NCI-H1694 treated with DMSO at 0.1 percent for 48 hours (cell line): ENCODE measurements at regions not wholly inside any gene's neighbourhood (a gene's known extent, or its start where the extent isn't known, plus 50 kb on each side); places are given as distances from the start of the nearest gene placed in this dataset.
A peak's percentile ranks its signal among the peaks of the same experiment; 100 is the strongest.

Experiments
- DNase-seq: peaks from one replicate; lab custom pipeline; 2025; lab: John Stamatoyannopoulos, UW

DNA sequence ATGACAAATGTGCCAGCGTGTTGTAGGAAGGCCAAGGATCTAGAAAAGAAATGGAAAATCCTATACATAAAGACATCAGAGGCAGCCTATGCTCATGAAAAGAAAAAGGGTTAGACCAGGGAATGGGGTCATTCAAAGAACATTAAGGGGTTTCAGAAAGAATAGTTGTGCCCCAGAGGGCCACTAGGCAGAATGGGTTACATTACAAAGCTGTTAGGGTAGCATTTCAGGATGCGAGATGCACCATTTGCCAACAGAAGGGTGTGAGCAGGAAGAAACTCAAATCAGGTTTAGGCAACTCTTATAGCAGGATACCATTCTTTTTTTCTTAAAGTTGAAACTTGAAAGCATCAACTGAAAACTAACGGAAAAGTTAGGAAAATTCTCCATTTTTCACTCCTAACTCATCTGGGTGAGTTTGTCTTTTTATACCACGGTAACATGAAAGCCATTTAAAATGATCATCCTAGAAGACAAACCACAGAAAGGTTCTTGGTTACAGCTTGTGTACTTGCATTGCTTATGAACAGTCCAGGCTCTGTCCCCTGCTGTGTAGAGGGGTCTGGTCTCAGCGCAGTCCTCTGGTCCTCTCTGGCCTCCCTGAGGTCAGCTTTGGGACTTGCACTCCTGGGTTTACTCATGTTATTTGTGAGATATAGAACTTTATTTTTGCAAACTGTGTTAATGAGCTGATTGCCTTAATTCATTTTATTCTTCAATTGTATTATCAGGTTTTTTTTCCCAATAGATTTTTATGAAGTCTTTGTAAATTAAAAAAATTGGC is 209.1 kb downstream of the DACT1 start:
- no peak for DNase-seq

DNA sequence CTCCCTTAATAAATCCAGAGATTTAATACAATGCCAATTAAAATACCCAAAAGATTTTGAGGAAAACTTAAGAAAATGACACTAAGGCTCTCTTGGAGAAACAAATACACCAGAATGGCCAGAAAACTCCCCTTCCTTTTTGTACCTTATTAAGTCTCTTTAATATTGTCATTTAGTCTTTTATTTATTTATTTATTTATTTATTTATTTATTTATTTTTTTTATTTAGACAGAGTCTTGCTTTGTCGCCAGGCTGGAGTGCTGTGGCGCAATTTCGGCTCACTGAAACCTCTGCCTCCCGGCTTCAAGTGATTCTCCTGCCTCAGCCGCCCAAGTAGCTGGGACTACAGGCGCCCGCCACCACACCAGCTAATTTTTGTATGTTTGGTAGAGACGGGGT is 210.6 kb downstream of the DACT1 start:
- DNase-seq, result no peak

DNA sequence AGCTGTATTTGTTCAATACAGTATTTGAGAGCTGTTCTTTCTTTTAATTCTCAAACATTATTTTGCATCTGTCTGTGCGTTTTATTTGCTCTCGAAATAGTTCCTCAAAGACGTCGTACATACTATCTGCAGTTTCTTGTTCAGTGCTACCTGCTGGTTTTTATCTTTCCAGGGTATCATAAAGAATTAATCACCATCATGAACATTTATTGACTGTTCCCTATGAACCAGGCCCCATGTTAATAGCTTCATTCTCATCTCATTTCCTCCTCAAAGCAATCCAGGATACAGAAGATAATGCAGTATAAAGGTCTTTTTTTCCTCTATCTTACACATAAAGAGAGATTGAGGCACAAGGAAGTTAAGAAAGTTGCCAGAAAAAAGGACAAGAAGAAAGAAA is 211.8 kb downstream of the DACT1 start:
- no peak for DNase-seq

DNA sequence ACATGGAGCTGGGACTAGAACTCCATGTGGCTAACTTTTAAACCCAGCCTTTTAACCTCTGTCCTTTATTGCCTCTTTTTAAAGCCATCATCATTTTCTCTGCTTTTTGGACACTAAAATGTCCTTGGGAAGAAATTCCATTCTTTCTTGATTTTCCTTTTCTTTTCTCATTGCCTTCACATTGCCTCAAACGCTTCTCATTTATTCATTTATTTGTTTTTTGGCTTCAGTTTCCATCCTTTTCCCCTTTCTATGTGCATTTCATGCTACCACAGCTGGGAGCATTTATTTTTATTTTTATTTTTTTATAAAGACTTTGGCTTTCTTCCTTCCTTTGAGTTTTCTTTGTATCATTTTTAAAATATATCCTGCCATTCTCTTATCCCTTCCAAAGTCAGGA is 212.2 kb downstream of the DACT1 start:
- DNase-seq, result no peak

DNA sequence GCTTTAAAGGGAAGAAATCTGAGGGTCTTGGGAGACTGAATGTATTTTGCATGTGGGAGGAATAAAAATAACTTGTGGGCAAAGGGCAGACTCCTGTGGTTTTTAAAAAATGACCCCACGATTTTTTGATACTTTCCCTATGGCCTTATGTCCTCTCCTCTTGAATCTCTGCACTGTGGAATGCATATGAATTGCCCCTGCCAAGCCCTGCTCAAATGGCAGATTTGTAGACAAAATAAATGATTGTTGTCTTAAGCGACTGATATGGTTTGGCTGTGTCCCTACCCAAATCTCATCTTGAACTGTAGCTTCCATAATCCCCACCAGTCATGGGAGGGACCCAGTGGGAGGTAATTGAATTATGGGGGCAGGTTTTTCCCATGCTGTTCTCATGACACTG is 223.8 kb downstream of the DACT1 start:
- no peak for DNase-seq

DNA sequence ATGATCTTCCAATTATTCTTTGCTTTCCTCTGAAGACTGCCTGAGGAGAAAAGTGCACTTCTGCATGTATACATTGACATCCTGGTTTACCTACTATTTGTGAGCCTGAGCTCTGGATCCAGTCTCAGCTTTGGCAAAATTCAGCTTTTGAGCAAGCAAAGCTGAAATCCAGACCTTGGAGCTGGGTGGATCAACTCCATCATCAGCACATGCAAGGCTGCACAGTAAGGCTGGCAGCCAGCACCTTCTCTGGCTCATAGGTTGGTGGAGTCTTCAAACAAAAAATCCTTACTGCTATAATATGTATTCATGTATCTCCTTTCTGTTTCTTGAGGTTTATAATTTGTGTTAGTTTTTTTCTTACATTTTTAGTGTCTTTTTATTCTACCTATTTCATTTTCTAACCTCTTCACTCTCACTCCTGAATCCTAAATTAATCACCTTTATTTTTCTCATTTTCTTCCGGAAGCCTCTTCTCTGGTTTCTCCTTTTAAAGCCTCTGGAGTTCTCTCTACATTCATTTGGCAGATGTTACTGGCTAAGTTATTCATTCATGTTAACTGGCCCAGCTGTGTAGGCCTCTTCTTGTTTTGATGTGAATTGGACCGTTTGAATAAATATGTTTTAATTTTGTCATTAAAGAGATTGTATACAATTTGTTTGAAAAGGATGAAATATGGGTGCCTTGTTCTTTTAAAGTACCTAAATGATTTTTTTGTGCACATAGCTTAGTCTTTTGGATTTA is 224.8 kb downstream of the DACT1 start:
- DNase-seq, result no peak

DNA sequence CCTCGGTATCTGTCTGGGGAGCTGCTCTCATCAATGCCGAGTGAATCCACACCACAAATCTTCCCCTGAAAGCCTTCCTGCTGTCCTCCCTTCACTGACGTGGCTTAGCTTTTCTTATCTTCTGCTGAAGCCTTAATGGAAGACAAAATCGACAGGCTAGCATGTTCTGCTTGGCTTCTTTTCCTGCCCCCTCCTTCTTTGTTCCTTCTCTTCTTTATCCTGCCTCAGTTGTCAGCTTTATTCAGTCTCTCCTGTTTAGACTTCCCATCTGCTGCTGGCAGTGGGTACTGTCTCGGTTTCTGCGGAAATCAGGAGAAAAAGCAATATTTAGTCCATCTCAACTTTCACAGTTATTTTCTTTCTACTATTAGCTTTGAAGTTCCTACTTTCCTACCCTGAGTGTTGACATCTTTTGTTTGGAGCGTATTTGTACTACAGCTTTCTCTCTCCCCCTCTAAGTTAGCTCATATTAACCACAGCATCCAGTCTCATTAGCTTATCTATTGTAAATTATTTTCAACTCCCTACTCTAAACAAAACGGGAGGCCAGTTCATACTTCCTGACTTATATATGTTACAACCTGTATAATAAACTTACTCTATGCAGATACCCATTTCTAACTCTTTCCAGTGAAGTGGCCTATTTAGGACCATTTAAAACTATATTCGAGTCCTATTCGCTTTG is 226.0 kb downstream of the DACT1 start:
- DNase-seq, result no peak

DNA sequence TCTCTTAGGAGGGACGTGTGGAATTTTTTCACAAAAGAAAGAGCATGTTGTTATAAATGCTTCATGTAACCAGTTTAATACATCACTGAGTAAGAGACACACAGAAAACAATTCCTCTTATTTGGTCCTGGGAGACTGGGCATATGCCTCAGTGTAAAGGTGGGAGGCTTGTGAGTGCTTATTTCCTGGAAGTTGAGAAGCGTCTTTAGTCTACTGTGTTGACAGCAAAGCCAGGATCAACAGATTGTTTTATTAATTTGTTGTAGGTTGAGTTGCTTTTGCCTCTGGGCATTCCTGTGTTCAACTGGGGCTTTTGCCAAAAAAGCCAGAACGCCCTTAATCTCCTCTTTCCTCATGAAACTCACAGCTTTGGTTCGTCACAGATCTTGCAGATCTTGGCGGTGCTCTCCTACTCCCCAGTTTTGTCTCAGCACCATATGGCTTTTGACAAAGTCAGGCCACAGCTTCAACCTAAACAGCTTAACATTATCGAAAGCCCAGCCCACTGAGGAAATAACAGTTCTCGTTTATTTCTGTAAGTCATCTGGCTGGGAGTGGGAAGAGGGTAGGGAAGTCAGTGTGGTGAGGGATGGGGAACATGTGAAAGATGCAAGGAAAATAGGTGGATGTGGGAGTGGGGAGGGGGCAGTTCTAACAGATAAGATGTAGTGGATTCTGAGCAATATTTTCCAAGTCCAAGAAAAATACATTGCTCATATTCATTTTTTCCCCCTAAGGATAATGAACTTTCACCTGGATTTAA is 227.2 kb downstream of the DACT1 start:
- DNase-seq, result peak; percentile 72

DNA sequence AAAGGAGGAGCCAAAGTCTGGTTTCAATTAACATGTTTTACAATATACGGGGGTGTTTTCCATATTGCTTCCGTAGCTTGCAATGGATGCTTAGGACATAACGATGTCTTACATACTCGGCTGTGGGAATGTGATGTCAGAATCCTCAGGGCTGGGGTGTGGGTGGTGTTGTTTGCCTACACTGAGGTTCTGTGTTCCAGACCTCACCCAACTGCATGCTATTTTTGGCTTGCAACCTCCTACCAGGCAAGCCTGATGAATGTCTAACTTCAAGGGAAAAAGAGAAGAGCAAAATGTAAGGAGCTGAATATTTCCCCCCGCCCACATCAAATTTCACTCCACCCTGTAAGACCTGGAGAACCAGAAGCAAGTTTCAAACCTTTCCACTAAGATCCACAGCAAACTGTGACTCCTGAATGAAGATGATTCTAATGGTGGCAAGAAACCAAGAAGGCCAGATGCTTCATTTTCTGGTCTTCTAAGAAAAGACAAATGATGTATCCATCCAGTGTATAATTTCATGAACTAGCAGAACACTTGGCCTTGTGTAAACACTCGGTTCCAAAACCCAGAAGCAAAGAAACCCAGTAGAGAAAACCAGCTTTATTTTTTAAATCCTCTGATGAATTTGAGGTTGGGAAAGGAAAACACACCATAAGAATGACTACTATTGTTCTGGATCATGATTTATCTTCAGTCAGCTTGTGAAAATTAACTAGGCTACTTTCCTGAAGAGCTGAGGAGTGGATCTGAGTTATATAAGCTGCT is 227.9 kb downstream of the DACT1 start:
- no peak for DNase-seq

DNA sequence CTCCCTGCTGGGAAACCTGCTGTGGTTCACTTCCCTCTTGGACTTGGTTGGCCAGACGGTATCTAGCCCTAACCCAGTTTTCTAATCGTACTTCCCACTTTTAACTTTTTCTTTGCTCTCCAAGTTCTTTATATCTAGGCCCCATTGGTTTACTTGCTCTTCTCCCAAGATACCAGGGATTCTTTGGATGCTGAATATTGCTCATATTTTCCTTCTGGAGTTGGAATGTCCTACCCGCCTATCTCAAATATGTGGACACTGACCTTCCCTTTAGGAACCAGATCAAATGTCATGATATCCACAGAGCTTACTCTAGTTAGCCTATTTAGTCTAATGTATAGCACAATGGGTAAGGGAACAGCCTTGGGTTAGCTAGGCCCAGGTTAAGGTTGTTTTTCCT is 228.6 kb downstream of the DACT1 start:
- DNase-seq, result no peak

DNA sequence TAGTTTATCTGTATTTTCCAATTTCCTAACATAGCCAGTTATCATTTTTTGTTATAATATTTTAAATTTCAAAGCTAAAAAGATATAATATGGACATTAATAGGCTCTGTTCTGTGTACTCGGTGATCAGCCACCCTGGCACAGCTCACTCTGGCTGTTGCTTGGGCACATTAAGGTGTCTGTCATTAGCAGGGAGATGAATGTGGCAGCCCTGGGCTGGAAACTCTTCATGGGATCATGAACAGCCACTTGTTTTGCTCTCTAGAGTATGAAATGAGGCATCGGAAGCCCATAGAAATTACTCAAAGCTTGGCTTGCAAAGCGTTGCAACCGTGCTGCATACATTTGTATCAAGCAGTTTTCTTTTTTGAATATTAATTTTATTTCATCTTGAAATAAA is 233.2 kb downstream of the DACT1 start:
- DNase-seq, result no peak

DNA sequence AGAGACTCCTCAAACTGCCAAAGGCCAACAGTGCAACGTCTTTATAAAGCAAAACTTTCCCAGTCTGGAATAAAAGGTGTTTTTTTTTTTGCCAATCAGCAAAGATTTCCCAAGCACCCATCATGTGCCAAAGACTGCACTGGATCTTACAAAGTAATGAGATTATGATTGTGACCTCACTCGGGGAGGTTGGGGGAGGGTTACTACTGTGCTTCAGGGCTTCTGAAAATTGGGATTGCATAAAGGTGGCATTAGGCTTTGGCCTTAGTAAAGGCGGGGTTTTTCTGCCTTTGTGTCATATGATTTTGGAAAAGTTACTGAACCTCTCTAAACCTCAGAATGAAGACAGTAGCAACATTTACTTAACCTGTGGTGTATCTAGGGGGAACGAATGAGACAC is 233.8 kb downstream of the DACT1 start:
- DNase-seq, result no peak

DNA sequence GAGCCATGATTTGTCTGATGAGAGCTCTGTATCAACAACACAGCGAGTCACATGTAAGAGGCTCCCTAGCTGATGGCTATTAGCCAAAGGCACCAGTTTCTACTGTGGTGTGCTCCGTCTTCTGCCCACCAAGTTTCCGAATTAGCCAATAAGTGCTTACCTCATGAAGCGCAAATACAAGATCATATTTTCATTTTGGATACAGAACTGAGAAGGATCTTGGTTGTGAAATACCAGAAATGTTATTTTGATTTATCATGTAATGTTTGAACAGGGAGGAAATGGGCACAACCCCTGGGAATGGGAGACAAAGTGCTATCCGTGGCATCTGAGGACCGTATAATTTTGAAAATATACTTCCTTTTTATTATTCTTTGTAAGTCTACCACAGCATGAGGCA is 234.3 kb downstream of the DACT1 start:
- DNase-seq, result no peak

DNA sequence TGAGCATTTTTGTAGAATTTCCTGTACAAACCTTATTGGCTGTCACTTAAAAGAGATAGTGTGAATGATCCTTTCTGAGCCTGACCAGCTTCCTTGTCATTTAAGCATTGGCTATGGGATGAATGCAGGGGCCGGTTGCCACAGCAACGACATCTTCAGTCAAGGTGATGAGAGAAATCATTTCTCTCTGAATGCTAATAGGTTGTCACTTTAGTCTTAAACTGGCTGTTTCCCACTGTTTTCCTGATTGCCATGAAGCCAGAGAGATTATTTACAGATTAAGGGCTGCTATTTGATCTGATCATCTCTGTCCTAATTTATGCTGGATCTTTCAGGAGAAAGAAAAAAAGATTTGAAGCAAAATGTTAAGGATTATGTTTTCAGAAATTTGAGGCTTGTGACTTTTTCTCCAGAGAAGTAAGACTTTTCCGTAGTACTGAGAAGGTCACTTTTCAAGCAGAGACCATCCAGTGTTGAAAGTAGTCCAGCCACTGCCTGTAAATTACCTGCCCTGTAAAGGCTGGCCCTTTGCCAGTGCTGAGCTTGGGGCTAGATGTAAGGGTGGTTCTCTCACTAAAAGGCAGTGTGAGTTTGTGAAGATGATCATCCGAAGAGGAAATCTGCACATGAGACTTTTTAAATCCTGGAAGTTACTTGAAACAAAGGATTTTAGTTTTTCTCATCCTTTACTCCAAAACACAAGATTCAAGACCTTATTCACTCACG is 235.6 kb downstream of the DACT1 start:
- DNase-seq, result no peak

DNA sequence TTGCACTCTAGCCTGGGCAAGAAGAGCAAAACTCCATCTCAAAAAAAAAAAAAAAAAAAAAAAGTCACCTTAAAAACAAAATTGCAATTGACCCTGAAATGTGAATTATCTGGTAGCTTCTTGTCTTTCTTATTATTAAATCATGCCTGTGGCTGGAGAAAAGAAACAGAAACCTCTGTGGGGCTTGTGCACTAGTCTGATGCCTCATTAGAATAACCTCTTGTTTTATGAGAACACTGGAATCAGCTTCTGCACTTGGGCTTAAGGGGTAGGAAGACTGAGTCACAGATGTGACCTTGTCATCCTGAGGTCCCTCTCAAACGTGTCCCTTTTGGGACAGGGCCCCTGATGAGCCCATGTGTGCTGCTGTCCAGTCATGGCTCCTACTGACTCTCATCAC is 237.9 kb downstream of the DACT1 start:
- no peak for DNase-seq

DNA sequence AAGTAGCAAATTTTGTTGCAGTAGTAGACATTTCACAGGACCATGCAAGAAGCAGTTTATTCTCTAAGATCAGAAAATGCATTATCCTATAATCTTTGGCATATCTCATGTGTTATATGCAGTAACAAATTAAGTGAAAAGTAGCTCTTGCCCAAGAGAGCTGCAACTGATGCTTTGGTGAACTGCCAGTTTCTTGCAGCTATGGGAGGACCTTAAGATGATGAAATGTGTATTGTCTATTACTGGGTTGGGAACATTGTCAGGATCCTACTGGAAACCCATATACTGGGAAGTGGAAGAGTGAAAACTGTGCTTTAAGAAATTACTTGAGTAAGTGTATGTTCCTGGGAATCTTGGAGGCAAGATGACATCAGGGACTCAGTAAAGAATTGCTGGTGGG is 238.8 kb downstream of the DACT1 start:
- DNase-seq, result no peak

DNA sequence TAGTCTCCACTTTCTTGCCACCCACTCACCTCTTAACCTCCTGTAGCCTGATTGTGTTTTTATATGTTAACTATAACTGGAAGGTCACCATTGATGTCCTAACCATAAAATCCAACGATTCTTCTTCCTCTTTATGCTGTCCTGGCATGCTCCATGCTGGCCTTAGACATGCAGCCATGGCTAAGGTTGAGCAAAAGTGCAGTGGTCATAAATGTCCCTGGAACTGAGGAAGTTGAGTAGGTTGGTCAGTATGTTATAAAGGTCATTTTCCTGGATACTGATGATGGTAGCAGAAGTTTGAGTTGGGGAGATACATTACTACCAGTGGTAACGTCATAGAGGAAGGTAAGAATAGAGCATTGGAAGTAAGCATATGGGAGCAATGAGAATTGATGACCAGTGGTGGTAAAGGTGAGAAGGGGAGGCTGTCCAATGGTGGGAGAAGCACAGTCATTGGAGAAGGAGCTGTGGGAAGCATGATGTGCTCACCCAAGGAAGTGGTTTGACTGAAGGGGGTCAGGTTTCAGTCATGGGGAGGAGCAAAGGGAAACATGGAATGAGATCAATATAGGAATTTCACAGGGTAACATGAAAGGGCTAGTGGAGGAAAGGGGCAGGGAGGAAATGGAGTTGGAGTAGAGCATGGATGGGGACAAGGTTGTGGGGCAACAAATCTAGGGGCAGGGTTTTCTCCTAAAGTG is 240.8 kb downstream of the DACT1 start:
- no peak for DNase-seq

DNA sequence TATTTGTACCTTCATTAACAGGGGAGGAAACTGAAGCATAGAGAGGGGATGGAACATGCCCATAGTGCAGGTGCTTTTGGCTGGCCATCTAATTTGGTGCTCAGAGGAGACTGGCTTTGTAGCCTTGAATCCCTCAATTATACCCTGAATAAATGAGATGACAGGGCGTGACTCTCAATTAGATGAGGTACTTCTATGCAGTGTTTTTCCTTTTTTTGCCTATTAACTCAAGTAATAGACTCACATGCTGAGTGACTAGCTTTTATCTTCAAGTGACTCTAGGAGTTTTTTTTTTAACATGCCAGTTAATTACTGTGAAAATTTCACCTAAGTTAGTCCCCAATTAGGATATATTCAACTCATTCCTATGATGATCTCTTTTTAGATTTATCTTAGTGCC is 243.7 kb downstream of the DACT1 start:
- DNase-seq, result no peak

DNA sequence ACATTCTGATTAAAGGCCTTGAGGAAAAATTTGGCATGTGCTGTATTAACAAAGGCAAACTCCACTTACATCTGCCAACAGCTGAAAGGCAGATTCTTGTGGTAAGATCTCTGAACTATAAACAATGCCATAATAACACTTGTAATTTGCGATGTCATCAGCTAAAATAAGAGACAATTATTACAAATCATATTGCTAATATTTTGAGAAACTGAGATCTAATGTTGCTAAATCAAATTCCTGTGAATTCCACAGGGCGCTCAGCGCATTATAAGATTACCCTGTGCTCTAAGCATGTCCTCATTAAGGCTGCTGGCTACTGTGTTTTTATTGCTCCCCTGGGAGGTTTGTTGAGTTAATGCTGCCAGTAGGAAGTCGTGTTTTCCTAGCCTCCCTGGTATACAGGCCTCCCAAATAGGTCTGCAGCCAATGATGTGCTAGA is 244.8 kb downstream of the DACT1 start:
- DNase-seq, result peak; percentile 42

DNA sequence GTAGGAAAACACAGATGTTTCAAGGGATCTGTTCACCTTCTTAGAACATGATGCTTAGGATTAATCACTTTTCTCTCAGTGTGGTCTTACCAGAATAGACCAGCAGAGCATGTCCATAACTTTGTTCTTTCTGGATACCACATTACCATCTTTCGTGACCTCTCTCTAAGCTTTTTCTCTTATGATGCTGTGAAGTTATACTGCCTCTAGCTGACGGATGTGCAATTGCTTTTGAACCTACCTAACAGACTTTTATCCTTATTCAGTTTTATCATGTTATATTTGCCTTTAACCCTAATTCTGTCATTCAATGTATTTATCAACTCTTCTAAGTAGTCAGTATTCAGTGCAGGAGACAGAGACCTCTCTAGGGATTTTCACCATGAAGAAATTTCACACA is 246.7 kb downstream of the DACT1 start:
- no peak for DNase-seq
